ENCODE measurements at regions not wholly inside any gene's neighbourhood (a gene's known extent, or its start where the extent isn't known, plus 50 kb on each side); places are given as distances from the start of the nearest gene placed in this dataset.
A peak's percentile ranks its signal among the peaks of the same experiment; 100 is the strongest.

DNA sequence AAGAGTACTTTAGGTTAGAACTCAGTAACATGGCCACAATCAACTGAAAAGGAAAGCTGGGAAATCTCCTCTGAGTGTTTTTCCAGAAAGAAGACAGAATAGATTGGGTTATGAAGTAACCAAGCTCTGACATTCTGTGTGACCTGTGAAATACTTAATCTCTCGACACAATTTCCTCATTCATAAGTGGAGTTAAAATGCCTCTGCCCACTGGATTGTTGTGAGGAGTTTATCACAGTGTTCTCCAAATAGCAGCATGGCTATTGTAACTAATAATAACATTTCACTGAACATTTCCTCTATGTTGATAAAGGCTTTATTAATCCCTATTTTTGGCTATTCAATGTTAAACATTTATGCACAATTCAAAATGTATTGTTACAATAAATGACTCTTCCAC, 311.0 kb downstream of the GABRB2 start:
- DNase-seq (ENCODE audit: low spot score) = no peak

DNA sequence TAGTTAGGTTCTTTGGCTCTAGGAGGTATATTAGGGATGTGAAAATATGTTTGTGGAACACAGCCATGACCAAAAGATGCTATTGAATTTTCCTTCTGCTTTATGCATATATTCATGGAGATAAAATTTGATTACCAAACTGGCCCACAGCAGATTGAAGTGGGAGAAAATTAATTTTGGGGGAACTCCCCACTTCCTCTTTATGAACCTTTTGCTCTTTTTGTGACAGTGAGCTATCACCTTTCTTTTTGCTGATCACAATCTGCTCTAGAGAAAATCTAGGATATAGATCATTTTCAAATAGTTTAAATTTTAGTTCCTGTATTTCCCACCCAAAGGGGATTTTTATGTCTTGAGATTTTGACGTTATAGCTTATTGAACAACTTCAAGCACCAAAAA, 313.0 kb downstream of the GABRB2 start:
- DNase-seq (ENCODE audit: low spot score) = no peak

DNA sequence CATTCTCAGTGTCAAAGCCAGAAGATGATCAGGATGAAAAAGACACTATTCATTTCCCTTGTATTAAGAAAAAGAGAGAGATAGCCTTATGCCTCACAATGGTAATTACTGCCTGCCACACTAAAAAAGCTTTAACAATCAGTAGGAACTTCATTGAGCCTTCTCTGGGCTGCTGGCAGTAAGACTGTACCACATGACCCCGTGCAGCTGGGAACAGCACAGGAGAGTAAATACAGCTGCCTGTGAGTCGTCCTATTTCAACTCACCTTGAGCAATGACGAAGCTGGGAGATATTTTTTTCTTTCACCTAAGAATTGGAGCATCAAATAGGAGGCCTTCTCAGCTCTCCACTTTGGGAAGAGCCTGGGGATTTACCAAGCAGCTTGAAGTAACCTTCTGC, 316.3 kb downstream of the GABRB2 start:
- peak; percentile 22 for DNase-seq (ENCODE audit: low spot score)

DNA sequence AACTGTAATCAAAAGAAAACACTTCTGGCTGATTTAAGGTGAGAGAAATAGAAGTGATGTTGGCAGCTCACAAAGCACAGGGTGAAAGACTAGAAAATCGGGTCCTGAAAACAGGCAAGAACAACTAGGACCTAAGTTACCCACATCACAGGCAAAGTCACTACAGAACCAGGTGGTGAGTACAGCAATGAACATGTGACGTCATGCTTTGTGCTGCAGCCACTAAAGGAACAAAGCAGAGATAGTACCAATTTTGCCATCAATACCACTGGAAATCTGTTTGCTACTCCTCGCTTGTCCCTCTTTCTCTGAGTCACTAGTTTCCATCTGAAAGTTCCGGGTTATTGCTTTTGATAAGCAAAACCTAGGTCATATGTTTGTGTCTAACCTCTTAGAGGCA, 326.7 kb downstream of the GABRB2 start:
- DNase-seq (ENCODE audit: low spot score) = no peak

DNA sequence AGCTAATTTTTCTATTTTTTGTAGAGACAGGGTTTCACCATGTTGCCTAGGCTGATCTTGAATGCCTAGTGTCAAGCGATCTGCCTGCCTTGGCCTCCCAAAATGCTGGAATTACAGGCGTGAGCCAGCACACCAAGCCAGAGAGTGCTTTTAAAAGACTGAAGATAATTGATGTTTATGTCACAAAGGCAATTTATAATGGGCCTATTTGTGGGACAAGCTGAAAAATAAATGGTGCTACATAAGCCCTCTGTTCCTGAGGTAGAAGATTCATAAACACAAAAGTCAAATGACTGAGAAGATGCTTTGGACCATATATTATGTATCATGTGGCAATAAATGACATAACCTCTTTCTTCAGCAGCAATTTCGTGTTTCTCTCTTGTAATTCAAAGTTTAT, 329.6 kb downstream of the GABRB2 start:
- DNase-seq (ENCODE audit: low spot score) = no peak

DNA sequence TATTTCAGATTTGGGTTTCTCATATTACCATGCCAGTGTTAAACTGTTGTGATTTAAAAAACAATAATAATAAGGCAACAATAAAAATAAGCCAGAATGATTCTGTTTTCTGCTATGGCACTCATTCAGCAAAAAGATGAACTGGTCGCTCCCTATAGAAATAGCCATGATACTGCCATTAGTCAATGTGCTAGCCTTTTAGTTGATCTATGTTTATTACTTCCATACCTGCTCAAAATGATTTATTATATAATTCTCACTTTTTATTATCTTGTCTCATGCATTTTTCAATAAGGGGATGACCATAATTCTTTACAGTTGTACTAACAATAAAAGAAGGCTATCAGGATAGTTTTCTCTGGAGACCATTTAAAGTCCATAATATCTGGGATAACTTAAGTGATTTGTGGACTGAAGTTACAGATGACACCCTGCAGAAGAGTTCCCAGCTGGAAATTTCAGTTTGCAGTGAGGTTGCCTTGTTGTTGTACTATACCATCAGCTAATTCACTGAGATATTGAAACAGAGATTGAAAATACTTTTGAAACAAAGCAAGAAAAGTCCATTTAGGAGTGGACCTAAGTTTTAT, 334.3 kb downstream of the GABRB2 start:
- DNase-seq (ENCODE audit: low spot score) = no peak

DNA sequence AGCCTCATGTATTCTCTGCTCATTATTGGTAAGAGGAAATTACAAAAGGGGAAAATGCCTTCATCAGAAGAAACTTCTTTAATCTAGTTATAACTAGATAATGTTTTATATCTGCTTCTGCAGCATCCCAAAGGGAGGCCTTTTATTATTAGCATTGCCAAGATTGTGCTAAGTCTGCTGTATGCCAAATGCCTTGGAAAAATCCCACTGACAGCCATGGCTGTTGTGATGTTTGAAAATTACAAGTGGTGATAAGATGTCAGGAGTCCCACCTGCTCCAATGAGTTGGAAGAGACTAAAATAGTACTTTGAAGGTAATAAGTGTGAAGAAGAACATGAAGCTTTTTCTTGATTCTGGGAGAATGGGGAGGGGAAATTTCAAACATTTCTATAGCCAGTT, 345.0 kb downstream of the GABRB2 start:
- no peak for DNase-seq (ENCODE audit: low spot score)

DNA sequence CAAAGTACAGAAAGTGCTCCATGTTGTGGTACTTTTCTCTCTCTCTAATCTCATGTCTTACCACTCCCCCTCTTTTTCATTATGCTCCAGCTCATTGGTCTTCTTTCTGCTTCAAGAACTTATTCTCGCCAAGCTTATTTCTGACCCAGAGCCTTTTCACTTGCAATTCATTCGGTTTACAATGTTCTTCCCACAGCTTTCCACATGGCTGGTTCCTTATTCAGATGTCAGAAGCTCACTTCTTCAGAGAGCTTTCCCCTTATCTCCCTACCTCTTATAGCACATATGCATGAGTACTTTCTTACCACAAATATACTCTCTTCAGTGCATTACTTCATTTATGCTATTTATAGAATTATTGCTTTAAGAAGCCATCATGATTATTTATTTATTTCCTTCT, 338.8 kb upstream of the ATP10B start:
- no peak for DNase-seq (ENCODE audit: low spot score)

DNA sequence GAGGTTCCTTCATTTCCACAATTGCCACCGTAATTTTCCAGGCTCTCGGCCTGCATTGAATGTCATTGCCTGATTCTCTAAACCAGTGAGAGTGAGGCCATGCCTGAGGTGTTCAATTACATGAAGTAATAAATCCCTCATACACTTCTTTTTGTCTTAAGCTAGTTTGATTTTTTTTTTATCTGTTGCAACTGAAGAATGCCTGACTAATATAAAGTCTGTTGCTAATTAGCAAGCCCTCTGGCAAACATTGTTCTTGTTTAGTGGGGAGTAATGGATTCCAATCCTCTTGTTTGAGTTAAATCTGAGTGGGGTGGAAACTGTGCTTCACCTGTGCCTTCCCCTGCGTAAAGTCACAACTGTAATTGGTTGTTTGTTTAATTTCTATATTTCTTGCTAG, 338.1 kb upstream of the ATP10B start:
- DNase-seq (ENCODE audit: low spot score) = no peak

DNA sequence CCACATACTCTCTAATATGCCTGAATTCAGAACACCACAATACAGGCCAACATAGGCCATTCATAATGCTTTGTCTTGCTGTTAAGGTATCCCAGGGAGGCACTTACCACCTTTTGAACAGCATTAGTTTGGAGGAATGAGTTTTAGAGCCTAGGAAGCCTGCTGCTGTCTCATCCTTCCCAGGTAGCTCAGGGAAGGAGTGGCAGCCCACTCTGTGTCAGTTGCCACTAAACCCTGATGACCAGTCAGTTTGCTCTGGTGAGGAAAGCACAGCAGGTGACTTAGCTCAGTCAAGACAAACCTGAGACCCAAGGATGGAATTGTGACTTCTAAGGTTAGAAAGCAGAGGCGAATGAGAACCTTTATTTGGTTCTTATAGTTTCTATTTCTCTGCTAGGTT, 337.4 kb upstream of the ATP10B start:
- no peak for DNase-seq (ENCODE audit: low spot score)

DNA sequence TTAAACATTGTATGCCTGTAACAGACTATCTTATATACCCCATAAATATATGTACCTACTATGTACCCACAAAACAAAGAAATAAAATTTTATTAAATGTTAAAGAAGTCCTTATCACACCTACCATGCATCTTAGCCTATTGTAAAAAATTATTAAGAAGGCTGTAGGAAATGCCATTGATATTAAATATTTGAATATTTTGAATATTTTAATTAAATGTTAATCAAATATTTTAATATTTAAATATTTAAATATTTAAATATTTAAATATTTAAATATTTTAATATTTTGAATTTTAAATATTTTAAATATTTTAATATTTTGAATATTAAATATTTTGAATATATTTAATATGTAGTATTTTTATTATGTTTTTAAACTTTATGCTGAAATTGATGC, 331.5 kb upstream of the ATP10B start:
- no peak for DNase-seq (ENCODE audit: low spot score)

DNA sequence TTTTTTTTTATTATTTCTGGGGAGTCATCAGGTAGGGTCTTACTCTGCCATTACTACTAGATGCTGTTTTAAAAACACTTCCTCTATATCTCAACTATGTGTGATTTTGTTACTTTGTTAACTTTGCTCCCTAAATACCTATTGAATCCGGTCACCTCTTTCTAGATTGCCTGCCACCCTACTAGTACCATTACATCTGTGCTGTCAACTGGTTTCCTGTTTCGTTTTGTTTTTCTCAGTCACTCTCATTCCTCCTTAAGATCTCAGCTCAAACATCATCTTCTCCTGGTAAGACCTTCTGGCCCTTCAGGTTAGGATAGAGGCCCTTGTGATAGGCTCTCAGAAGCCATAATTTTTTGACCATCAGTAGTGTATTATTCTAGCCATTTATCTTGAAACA, 324.2 kb upstream of the ATP10B start:
- no peak for DNase-seq (ENCODE audit: low spot score)

DNA sequence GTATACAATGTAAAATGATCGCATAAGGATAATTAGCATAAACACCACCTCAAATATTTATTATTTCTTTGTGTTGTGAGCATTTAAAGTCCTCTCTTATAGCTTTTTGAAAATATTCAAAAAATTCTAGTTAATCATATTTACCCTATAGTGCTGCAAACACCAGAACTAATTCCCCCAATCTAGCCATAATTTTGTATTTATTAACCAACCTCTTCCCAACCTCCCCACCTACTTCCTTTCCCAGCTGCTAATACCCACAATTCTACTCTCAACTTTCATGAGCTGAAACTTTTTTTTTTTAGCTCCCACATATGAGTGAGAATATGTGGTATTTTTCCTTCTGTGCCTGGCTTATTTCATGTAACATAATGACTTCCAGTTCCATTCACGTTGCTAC, 317.8 kb upstream of the ATP10B start:
- DNase-seq (ENCODE audit: low spot score) = no peak

DNA sequence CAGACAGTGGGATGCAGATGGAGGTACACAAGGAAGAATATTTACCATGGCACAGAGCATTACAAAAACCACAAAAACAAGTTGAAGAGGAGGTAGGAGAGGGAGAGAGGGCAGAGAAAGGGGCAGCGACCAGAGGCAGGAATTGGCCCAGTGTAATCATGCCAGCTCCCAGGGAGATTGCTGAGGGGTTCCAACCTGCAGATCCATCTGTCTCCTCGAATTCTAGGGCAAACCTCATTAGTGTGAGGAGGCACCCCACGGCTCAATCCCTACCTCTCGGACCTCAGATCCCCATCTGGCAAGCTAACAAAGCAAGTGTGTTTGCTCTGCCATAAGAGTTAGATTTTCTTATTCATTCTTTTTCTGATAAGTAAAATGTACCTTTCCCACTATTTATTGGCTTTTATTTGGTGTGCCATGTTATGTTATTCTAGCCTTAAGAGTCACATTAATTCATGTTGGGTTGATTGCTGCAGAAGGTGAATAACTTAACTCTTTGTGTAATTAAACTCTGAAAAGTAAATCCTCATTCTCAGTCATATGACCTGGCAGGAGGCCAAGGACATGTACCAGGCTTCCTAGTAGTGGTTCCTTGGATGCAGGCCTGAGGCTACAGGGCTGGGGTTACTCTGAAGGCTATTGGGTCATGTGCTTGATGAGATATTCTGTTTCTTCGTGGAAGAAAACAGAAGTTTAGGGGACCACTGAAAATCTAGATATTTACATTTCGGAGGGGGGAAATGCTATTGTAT, 315.2 kb upstream of the ATP10B start:
- DNase-seq (ENCODE audit: low spot score) = no peak

DNA sequence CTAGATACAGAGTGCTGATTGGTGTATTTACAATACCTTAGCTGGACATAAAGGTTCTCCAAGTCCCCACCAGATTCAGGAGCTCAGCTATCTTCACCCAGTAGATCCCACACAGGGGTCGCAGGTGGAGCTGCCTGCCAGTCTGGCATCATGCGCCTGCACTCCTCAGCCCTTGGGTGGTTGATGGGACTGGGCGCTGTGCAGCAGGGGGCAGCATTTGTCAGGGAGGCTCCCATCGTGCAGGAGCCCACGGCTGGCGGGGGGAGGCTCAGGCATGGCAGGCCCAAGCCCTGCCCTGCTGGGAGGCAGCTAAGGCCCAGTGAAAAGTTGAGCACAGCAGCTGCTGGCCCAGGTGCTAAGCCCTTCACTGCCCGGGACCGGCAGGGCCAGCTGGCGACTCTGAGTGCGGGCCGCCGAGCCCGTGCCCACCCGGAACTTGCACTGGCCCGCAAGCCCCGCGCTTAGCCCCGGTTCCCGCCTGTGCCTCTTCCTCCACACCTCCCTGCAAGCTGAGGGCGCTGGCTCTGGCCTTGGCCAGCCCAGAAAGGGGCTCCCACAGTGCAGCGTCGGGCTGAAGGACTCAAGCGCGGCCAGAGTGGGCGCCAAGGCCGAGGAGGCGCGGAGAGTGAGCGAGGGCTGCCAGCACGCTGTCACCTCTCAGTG, 314.1 kb upstream of the ATP10B start:
- no peak for DNase-seq (ENCODE audit: low spot score)

DNA sequence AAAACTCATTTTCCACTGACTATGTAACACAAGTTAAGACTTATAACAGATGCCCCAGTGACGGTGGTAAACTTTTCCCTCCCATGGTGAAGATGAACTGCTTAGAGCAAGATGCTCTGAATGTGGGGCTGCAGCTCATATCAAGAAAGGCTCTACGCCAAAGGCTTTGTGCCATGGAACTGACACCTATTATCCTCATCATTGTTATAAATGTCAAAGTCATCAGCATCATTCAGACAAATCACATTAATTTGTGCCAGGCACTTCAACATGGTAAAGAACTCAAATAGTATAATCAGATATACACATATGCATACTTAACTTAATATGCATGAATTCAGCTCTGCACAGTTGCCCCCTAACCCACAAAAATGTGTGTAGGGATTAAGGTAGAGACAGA, 305.9 kb upstream of the ATP10B start:
- no peak for DNase-seq (ENCODE audit: low spot score)

DNA sequence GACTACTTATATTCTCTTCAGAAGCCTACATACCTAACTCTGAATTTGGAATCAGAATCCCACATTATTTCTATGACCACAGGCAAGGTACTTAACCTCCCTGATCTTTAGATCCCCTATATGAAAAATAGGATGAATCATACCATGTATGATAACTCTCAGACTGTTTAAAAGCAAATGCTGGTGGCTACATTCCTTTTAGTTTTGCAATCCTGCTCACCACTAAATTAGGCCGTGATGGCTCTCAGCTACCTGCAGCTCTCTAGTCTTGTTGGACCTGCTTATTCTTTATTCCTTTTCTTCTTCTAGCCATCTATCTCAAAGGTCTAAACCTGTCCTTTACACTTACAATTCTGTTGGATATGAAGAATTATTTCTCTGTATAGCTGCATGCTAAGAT, 303.4 kb upstream of the ATP10B start:
- DNase-seq (ENCODE audit: low spot score) = no peak

DNA sequence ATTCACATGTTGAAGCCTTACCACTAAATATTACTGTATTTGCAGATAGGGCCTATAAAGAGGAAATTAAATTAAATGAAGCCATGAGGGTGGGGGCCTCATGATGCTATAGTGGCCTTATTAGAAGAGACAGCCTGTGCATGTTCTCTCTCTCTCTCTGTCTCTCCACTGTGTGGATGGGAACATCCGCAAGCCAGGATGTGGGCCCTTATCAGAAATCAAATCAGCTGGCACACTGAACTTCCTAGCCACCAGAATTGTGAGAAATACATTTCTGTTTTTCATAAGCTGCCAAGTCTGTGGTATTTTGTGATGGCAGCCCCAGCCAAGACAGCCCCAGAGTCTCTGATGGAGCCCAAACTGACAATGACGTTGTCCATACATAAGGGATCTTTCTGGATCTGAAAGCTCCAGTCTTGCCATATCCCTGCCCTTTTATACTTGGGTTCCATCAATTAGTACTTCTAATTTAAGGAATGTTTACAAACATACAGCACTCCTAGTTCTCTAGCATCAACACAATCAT, 300.5 kb upstream of the ATP10B start:
- DNase-seq (ENCODE audit: low spot score) = no peak

DNA sequence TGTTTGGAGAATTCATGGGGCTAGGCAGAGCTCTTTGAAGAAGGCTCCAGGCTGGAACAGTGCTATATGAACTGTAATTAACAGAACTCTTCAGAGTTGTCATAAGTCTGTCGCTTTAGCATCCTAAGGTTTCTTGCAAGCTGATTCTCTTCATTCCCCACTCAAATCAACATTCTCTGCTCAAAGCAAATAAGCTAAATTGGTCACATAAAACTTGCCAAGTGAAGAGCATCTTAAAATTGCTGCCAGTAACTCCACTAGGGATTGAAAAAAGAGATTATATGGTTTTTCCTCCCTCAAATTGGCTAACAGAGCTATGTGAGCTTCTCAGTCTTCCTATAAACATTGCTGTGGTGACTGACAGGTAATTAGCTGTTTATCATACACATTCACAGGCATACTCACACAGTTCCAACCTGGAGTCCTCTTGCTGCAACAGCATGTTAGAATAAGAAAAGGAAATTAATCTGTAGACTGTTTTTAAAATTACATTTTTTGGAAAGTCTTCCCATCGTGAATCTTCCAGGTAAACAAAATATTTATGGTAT, 298.5 kb upstream of the ATP10B start:
- no peak for DNase-seq (ENCODE audit: low spot score)

DNA sequence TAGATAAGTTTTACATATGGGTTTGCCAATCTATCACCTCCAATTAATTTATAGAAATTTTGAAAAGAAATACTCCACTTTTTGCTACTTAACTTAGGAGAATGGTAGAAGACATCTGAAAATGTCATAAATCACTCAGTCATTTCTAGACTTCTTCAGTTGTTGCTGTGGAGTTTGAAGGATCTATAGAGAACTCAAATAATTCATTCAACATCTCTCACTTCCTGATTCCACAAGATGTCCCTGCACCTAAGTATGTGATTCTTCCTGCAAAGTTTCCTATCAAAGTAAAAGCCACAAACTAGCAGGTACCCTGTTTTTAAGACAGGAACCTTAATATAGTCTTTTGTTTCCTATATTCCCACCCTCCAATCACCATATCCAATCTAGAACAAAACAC, 297.1 kb upstream of the ATP10B start:
- DNase-seq (ENCODE audit: low spot score) = no peak

DNA sequence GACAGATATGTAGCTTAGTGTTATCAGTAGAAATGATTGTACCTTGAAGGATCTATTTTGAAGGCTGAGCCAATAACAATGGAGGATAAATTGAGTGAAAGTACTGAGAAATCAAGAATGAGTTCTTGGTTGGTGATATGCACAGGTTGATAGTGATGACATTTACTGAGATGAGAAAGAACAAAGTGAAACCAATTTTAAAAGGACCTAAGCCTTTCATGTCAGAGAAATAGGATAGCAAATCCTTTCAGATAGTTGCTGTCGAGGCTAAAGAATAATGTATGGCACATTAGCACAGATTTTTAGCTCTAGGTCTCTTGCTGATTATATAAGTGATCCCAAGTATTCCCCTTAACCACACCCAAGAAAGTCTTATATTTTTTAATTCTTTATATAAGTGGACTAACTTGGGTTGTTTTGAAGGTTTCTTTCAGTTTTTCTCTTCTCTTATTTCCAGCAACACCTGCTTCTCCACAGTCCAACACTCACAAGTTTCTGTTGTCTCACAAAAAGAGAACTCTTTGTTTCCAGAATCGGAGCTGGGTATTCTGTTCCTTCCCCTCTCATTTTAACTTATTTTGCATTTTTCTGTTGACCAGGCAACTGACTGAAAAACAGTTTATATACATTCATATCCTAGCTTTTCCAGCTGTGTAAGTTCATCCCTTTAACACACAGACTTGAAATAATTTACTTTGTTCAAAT, 286.9 kb upstream of the ATP10B start:
- DNase-seq (ENCODE audit: low spot score) = no peak

DNA sequence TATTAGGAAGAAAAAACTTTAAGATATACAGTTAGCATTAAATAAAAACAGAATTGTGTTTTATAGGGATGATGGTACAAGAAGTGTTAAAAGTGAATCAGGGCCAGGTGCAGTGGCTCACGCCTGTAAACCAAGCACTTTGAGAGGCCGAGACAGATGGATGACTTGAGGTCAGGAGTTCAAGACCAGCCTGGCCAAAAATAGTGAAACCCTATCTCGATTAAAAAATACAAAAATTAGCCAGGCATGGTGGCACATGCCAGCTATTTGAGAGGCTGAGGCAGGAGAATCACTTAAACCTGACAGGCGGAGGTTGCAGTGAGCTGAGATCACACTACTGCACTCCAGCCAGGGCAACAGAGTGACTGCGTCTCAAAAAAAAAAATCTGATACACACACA, 282.9 kb upstream of the ATP10B start:
- DNase-seq (ENCODE audit: low spot score) = no peak

All from mucosa of gallbladder (tissue), 1 donor.